NCI-H2196 (cell line): ENCODE measurements at regions not wholly inside any gene's neighbourhood (a gene's known extent, or its start where the extent isn't known, plus 50 kb on each side); places are given as distances from the start of the nearest gene placed in this dataset.
"Not testable (repeated sequence)": the region's sequence is repeated elsewhere in the genome, so short reads cannot be mapped to it uniquely, and the experiment has no call there.

Experiments
- DNase-seq: peaks from one replicate; lab custom pipeline; 2025; ENCODE audit not compliant: unreplicated experiment; lab: John Stamatoyannopoulos, UW

GRCh38 chr12:63410197-63410596, 258.1 kb downstream of the DPY19L2 start:
- no peak for DNase-seq

GRCh38 chr12:63406781-63407180, 255.8 kb upstream of the AVPR1A start:
- no peak for DNase-seq

- no peak for DNase-seq
Measured at GRCh38 chr12:63404611-63405010, 253.6 kb upstream of the AVPR1A start.

GRCh38 chr12:63403256-63403655, 252.3 kb upstream of the AVPR1A start:
- DNase-seq, result no peak

- no peak for DNase-seq
Measured at GRCh38 chr12:63400718-63401117, 249.7 kb upstream of the AVPR1A start.

- no peak for DNase-seq
Measured at GRCh38 chr12:63400318-63400717, 249.3 kb upstream of the AVPR1A start.

- DNase-seq, result no peak
Measured at GRCh38 chr12:63397807-63398206, 246.8 kb upstream of the AVPR1A start.

- DNase-seq, result no peak
Measured at GRCh38 chr12:63396135-63396534, 245.1 kb upstream of the AVPR1A start.

- DNase-seq, result no peak
Measured at GRCh38 chr12:63394983-63395382, 244.0 kb upstream of the AVPR1A start.

- DNase-seq, result no peak
Measured at GRCh38 chr12:63394349-63394748, 243.3 kb upstream of the AVPR1A start.

- DNase-seq, result no peak
Measured at GRCh38 chr12:63389211-63389610, 238.2 kb upstream of the AVPR1A start.

- no peak for DNase-seq
Measured at GRCh38 chr12:63387771-63388170, 236.8 kb upstream of the AVPR1A start.

GRCh38 chr12:63382930-63383329, 231.9 kb upstream of the AVPR1A start:
- no peak for DNase-seq

- no peak for DNase-seq
Measured at GRCh38 chr12:63362791-63363190, 211.8 kb upstream of the AVPR1A start.

- no peak for DNase-seq
Measured at GRCh38 chr12:63362166-63362565, 211.2 kb upstream of the AVPR1A start.

- DNase-seq, result no peak
Measured at GRCh38 chr12:63354969-63355368, 204.0 kb upstream of the AVPR1A start.

GRCh38 chr12:63353559-63353958, 202.6 kb upstream of the AVPR1A start:
- DNase-seq, result no peak

GRCh38 chr12:63351370-63351769, 200.4 kb upstream of the AVPR1A start:
- DNase-seq, result no peak

- no peak for DNase-seq
Measured at GRCh38 chr12:63348556-63348955, 197.6 kb upstream of the AVPR1A start.

- DNase-seq, result not testable (repeated sequence)
Measured at GRCh38 chr12:63337158-63337557, 186.2 kb upstream of the AVPR1A start.

GRCh38 chr12:63326260-63326659, 175.3 kb upstream of the AVPR1A start:
- no peak for DNase-seq

GRCh38 chr12:63325757-63326156, 174.8 kb upstream of the AVPR1A start:
- DNase-seq, result no peak

- DNase-seq, result no peak
Measured at GRCh38 chr12:63323942-63324341, 172.9 kb upstream of the AVPR1A start.

- no peak for DNase-seq
Measured at GRCh38 chr12:63321373-63321772, 170.4 kb upstream of the AVPR1A start.
